Large intestine (tissue), 3 donors: ENCODE measurements at regions not wholly inside any gene's neighbourhood (a gene's known extent, or its start where the extent isn't known, plus 50 kb on each side); places are given as distances from the start of the nearest gene placed in this dataset.

Source experiments
- DNase-seq, 2 donors: peaks; one replicate each; pipeline versions ENCODE4 v3.0.0 to v3.0.0-alpha.2; 2013
- H3K27ac ChIP-seq: one replicate; pipeline ENCODE4 v1.5.1; 2013; ENCODE audit warnings: low read length
- H3K27me3 ChIP-seq: 2 replicates; pipeline ENCODE4 v1.6.1; 2013; ENCODE audit warnings: low read length; ENCODE audit not compliant: control insufficient read depth, insufficient read depth
- H3K36me3 ChIP-seq: 2 replicates; pipeline ENCODE4 v1.6.1; 2013; ENCODE audit warnings: low read length; ENCODE audit not compliant: control insufficient read depth, insufficient read depth
- H3K4me1 ChIP-seq: one replicate; pipeline ENCODE4 v1.6.1; 2013; ENCODE audit warnings: low read length; ENCODE audit not compliant: control insufficient read depth, insufficient read depth
- H3K4me3 ChIP-seq: one replicate; pipeline ENCODE4 v1.5.1; 2013; ENCODE audit warnings: low read length
- H3K9me3 ChIP-seq: one replicate; pipeline ENCODE4 v1.6.1; 2013; ENCODE audit warnings: mild to moderate bottlenecking, low read depth, low read length, moderate library complexity; ENCODE audit not compliant: control insufficient read depth
- WGBS: methylation state at CpG from one replicate; pipeline ENCODE4 v1.1.5; 2013; ENCODE audit warnings: low lambda C conversion rate; ENCODE audit not compliant: insufficient coverage; 5-methylcytosine and 5-hydroxymethylcytosine counted together

DNA sequence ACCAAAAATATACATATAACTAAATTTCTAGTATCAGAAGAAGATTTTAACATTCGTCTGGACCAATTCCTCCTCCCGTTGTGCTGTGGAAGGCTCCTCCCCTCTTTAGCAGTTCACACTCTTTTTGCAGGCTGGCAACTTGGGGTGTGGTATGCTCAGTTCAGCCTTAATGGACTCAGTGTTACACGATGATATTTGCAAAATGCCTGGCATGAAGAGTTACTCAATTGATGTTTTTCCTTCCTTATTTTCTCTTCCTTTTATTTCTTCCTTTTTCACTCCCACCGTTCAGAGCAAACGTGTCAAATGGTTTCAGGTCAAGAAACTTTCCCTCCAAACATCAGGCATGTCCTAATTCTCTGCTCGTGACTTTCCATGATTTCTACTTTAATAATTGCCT is 248.3 kb downstream of the PHF14 start:
- WGBS = 78% methylated on average over 3 of the region's 6 CpGs
- Histone ChIP-seq H3K4me3 (no peak overlapping the region), H3K9me3 (no peaks in the 10 kb centered on the region), H3K4me1 (no peaks in the 10 kb centered on the region), H3K27me3 (no peaks in the 10 kb centered on the region), H3K36me3 (no peaks in the 10 kb centered on the region), H3K27ac (no peak overlapping the region)
- DNase-seq = no peak

DNA sequence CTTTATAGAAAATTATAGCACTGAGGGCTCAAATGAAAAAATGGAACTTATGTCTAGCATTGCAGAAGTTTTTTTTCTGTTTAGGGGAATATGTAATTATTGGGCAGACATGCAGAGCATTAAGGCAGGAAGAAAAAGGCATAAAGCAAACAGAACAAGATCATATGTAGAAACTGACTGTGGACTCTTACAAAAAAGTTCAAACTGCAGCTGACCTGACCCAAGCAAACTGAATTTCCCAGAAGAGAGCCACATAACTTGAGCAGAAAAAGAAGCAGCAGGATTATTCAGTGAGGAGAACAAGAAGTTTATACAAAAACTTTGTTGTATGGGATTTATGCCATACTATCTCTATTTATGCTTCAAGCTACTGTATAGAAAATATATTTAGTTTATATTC is 250.9 kb downstream of the PHF14 start:
- Histone ChIP-seq H3K9me3 (no peaks in the 10 kb centered on the region), H3K4me1 (no peaks in the 10 kb centered on the region), H3K4me3 (no peak overlapping the region), H3K27me3 (no peaks in the 10 kb centered on the region), H3K27ac (no peak overlapping the region), H3K36me3 (no peaks in the 10 kb centered on the region)
- DNase-seq = no peak

DNA sequence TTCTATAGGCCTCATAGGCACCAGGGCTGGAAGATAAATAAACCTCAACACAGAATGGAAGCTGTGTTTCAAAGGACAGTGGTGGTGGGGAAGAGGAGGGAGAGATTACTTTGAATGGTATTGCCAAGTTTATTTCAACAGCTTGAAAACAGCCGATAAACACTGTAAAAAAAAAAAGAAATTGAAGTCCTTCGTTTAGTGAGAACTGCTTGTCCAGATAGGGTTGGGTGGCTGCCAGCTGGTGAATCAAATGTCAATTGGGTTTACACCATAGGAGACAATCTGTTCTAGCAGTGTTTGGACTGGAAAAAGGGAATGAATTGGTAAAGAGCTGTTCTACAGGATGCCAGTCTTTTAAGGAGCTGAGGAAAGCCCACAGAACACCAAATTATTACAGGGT is 254.8 kb downstream of the PHF14 start:
- Histone ChIP-seq H3K4me3 (no peak overlapping the region), H3K27me3 (no peaks in the 10 kb centered on the region), H3K36me3 (no peaks in the 10 kb centered on the region), H3K9me3 (no peaks in the 10 kb centered on the region), H3K4me1 (no peaks in the 10 kb centered on the region), H3K27ac (no peak overlapping the region)
- no peak for DNase-seq
- 83% methylated on average over 2 of the region's 2 CpGs for WGBS

DNA sequence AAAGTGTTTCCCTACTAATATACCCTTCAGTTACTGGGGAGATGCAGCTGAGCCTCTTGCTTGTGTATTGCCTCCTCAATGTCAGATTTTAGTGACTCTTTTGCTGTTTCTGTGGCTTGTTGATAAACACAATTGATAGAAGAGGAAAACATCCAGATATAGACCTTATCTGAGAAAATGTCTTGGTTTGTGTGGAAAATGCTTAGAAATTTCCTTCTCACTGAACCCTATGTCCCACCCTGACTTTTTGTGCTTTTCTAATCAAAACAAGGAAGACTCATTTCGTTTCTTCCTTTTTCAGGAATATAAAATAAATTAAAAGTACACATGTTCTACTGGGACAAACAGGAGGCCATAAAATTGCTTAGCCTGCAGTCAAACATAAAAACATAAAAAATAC is 257.5 kb downstream of the PHF14 start:
- Histone ChIP-seq H3K36me3 (no peaks in the 10 kb centered on the region), H3K9me3 (no peaks in the 10 kb centered on the region), H3K4me3 (no peak overlapping the region), H3K27ac (no peak overlapping the region), H3K27me3 (no peaks in the 10 kb centered on the region), H3K4me1 (no peaks in the 10 kb centered on the region)
- WGBS = 82% methylated on average over 1 of the region's 1 CpG
- DNase-seq = no peak

DNA sequence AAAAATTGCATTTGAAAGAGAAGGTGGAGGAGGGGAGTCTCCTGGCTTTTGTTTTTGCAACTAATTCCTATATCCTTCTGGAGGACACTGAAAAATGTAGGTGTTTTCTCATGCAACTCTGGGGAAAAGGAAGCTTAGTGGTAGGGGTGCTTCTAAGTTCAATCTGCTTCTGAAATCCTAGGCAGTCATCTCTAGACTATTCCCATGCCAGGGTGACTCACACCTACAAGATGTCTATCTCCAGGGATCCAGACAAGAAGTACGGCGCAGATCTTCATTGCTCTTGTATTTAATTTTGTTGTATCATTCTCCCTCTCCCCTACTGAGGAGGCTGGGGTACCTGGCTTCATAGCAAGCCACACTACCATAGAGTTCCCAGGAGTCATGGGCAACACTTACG is 258.8 kb downstream of the PHF14 start:
- Histone ChIP-seq H3K27ac (no peak overlapping the region), H3K27me3 (no peaks in the 10 kb centered on the region), H3K36me3 (no peaks in the 10 kb centered on the region), H3K9me3 (no peaks in the 10 kb centered on the region), H3K4me3 (no peak overlapping the region), H3K4me1 (no peaks in the 10 kb centered on the region)
- no peak for DNase-seq
- no CpG with 5 or more reads among the region's 3 CpGs for WGBS

DNA sequence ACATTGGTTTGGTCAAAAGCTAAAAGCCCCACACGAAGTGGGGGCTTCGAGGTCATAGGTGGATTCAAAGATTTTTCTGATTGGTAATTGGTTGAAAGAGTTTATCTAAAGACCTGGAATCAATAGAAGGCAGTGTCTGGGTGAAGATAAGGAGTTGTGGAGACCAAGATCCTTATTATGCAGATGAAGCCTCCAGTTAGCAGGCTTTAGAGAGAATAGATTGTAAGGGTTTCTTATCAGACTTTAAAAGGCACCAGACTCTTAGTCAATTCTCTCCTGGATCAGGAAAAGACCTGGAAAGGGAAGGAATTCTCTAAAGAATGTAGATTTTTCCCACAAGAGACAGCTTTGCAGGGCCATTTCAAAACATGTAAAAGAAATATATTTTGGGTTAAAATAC is 260.2 kb downstream of the PHF14 start:
- Histone ChIP-seq H3K36me3 (no peaks in the 10 kb centered on the region), H3K4me1 (no peaks in the 10 kb centered on the region), H3K27ac (no peak overlapping the region), H3K4me3 (no peak overlapping the region), H3K27me3 (no peaks in the 10 kb centered on the region), H3K9me3 (no peaks in the 10 kb centered on the region)
- 92% methylated on average over 2 of the region's 2 CpGs for WGBS
- DNase-seq = no peak

DNA sequence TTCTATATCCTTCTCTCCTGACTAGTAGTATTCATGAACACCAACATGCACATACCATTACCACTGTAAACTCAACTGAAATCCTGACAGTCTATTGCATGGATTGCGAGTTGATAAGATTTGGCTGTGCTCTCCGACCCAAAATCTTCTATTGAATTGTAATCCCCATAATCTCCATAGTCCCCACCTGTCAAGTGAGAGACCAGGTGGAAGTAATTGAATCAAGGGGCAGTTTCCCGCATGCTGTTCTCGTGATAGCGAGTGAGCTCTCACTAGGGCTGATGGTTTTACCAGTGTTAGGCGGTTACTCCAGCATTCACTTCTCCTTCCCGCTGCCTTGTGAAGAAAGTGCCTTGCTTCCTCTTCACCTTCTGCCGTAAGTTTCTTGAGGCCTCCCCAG is 261.8 kb downstream of the PHF14 start:
- Histone ChIP-seq H3K27ac (no peak overlapping the region), H3K9me3 (no peaks in the 10 kb centered on the region), H3K4me1 (no peaks in the 10 kb centered on the region), H3K27me3 (no peaks in the 10 kb centered on the region), H3K36me3 (no peaks in the 10 kb centered on the region), H3K4me3 (no peak overlapping the region)
- no CpG with 5 or more reads among the region's 8 CpGs for WGBS
- no peak for DNase-seq

DNA sequence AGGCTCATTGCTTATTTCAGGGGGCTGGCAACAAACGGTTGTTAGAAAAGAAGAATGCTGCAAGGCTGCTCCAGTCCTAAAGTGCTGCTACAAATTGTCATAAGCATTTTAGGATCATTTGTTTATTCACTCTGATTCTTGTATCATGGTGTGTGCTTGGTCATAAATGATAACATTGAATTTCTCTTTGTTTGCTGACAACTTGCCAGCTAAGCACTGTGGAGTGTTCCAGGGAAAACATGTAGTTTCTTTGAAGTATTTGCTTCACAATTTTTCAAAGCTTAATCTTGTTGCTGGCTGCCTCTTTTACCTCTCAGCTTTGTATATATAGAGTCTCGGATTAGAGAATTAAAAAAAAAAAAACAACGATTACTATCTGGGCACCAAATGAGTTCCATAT is 263.0 kb downstream of the PHF14 start:
- H3K27me3 ChIP-seq = no peaks in the 10 kb centered on the region
- H3K9me3 ChIP-seq = no peaks in the 10 kb centered on the region
- no peaks in the 10 kb centered on the region for H3K4me1 ChIP-seq
- no peak for DNase-seq
- H3K4me3 ChIP-seq = no peak overlapping the region
- H3K36me3 ChIP-seq = no peaks in the 10 kb centered on the region
- 90% methylated on average over 2 of the region's 3 CpGs for WGBS
- no peak overlapping the region for H3K27ac ChIP-seq

DNA sequence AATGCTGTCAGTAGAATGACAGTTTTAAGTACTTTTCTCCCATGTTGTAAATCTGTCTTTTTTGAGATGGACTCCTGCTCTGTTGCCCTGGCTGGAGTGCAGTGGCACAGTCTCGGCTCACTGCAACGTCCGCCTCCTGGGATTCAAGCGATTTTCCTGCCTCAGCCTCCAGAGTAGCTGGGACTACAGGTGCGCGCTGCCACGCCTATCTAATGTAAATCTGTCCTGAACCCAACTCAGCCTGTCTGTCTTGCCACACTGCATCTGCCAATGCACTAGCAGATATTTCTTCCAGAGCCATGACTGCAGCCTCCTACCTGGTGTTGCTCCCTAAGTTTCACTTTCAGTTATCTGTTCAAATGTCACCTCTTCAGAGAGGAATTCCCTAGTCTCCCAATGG is 264.1 kb downstream of the PHF14 start:
- DNase-seq = peak in 1 of 2 donors; percentile 45
- no CpG with 5 or more reads among the region's 7 CpGs for WGBS
- peak overlapping the region; percentile 16 for H3K4me3 ChIP-seq
- no peaks in the 10 kb centered on the region for H3K27me3 ChIP-seq
- H3K4me1 ChIP-seq = no peaks in the 10 kb centered on the region
- no peaks in the 10 kb centered on the region for H3K36me3 ChIP-seq
- no peaks in the 10 kb centered on the region for H3K9me3 ChIP-seq
- no peak overlapping the region for H3K27ac ChIP-seq

DNA sequence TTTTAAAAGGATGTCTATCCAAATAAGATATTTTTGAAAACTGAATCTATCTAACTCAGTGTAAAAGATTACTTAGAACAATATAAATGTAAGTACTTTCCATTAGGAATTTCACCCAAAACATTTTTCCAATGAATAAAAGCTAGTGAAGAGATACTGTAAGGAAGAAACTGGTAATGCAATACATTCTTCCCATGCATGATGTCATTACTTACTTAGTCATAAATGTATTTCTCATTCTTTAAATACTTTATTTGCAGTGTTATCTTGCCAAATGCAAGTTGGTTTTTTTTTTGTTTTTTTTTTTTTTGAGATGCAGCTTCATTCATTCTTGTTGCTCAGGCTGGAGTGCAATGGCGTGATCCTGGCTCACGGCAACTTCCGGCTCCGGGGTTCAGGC is 265.6 kb downstream of the PHF14 start:
- Histone ChIP-seq H3K27ac (no peak overlapping the region), H3K36me3 (no peaks in the 10 kb centered on the region), H3K4me1 (no peaks in the 10 kb centered on the region), H3K4me3 (no peak overlapping the region), H3K9me3 (no peaks in the 10 kb centered on the region), H3K27me3 (no peaks in the 10 kb centered on the region)
- WGBS = no CpG with 5 or more reads among the region's 4 CpGs
- no peak for DNase-seq

DNA sequence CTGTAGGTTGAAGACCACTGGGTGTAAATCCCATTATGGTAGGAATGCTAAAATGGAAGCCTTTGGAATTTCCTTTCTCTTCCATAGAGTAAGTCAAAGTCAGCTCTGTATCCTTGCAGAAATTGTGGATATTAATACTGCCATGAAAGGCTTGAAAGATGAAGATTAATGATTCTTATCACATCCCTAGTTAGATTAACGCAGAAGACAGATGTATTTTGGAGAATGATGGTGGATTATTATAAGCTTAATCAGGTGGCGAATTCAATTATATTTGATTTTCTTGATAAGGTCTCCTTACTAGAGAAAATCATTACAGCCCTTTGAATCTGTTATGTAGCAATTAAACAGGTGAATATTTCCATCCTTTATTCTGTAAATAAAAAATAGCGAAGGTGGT is 270.1 kb downstream of the PHF14 start:
- no peak overlapping the region for H3K4me3 ChIP-seq
- no peaks in the 10 kb centered on the region for H3K36me3 ChIP-seq
- DNase-seq = no peak
- H3K27ac ChIP-seq = no peak overlapping the region
- 92% methylated on average over 2 of the region's 3 CpGs for WGBS
- no peaks in the 10 kb centered on the region for H3K27me3 ChIP-seq
- no peaks in the 10 kb centered on the region for H3K9me3 ChIP-seq
- no peaks in the 10 kb centered on the region for H3K4me1 ChIP-seq
